ENCODE measurements at regions not wholly inside any gene's neighbourhood (a gene's known extent, or its start where the extent isn't known, plus 50 kb on each side); places are given as distances from the start of the nearest gene placed in this dataset.

- DNase-seq, result peak; percentile 96
Measured at GRCh38 chr5:169350759-169351240, 49.9 kb upstream of the SLIT3 start.

All from kidney glomerular epithelial cell (primary cell).